NCI-H2107 treated with DMSO at 0.1 percent for 48 hours (cell line): ENCODE measurements at regions not wholly inside any gene's neighbourhood (a gene's known extent, or its start where the extent isn't known, plus 50 kb on each side); places are given as distances from the start of the nearest gene placed in this dataset.
"Not testable (repeated sequence)": the region's sequence is repeated elsewhere in the genome, so short reads cannot be mapped to it uniquely, and the experiment has no call there.

ENCODE experiments used
- DNase-seq: peaks from one replicate; lab custom pipeline; 2025; ENCODE audit not compliant: unreplicated experiment; lab: John Stamatoyannopoulos, UW

GRCh38 chr3:22859618-22860017 is 343.5 kb upstream of the UBE2E2 start:
- DNase-seq: no peak

- DNase-seq: no peak
These were observed 341.7 kb upstream of the UBE2E2 start for GRCh38 chr3:22861426-22861825.

- DNase-seq: no peak
These were observed 341.0 kb upstream of the UBE2E2 start for GRCh38 chr3:22862111-22862510.

- DNase-seq: not testable (repeated sequence)
These were observed 320.3 kb upstream of the UBE2E2 start for GRCh38 chr3:22882834-22883233.

- no peak for DNase-seq
These were observed 318.1 kb upstream of the UBE2E2 start for GRCh38 chr3:22885039-22885438.

GRCh38 chr3:22885574-22886341 is 317.4 kb upstream of the UBE2E2 start:
- no peak for DNase-seq

- no peak for DNase-seq
These were observed 316.6 kb upstream of the UBE2E2 start for GRCh38 chr3:22886439-22887068.

GRCh38 chr3:22887664-22888291 is 315.3 kb upstream of the UBE2E2 start:
- DNase-seq: no peak

- no peak for DNase-seq
These were observed 310.0 kb upstream of the UBE2E2 start for GRCh38 chr3:22893101-22893500.

GRCh38 chr3:22893644-22894325 is 309.3 kb upstream of the UBE2E2 start:
- no peak for DNase-seq

GRCh38 chr3:22894865-22895264 is 308.3 kb upstream of the UBE2E2 start:
- no peak for DNase-seq

GRCh38 chr3:22895671-22896070 is 307.5 kb upstream of the UBE2E2 start:
- no peak for DNase-seq

GRCh38 chr3:22898558-22898957 is 304.6 kb upstream of the UBE2E2 start:
- no peak for DNase-seq

- no peak for DNase-seq
These were observed 303.7 kb upstream of the UBE2E2 start for GRCh38 chr3:22899441-22899840.

GRCh38 chr3:22900296-22900695 is 302.8 kb upstream of the UBE2E2 start:
- no peak for DNase-seq

- DNase-seq: no peak
These were observed 301.4 kb upstream of the UBE2E2 start for GRCh38 chr3:22901684-22902083.

GRCh38 chr3:22907161-22907780 is 295.9 kb upstream of the UBE2E2 start:
- no peak for DNase-seq

- no peak for DNase-seq
These were observed 295.3 kb upstream of the UBE2E2 start for GRCh38 chr3:22907796-22908195.

- no peak for DNase-seq
These were observed 294.1 kb upstream of the UBE2E2 start for GRCh38 chr3:22908989-22909507.

- DNase-seq: no peak
These were observed 286.2 kb upstream of the UBE2E2 start for GRCh38 chr3:22916933-22917332.

GRCh38 chr3:22920006-22920405 is 283.1 kb upstream of the UBE2E2 start:
- DNase-seq: no peak
